GM18499 (cell line): ENCODE measurements at regions not wholly inside any gene's neighbourhood (a gene's known extent, or its start where the extent isn't known, plus 50 kb on each side); places are given as distances from the start of the nearest gene placed in this dataset.
"Not testable (repeated sequence)": the region's sequence is repeated elsewhere in the genome, so short reads cannot be mapped to it uniquely, and the experiment has no call there.

Source experiments
- ATAC-seq: cut with Tn5 transposase; IDR thresholded peaks from one replicate; pipeline ENCODE4 v1.9.1; 2021; ENCODE audit warnings: moderate number of reproducible peaks; ENCODE audit not compliant: insufficient read depth, unreplicated experiment

DNA sequence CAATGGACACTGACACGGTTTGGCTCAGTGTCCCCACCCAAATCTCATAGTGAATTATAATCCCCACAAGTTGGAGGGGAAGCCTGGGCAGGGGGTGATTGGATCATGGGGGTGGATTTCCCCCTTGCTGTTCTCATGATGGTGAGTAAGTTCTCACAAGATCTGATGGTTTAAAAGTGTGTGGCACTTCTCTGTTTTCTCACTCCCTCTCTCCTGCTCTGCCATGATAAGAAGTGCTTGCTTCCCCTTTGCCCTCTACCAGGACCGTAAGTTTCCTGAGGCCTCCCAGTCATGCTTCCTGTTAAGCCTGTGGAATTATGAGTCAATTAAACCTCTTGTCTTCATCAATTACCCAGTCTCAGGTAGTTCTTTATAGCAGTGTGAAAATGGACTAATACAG lies 115.8 kb upstream of the KIF2A start:
- ATAC-seq, result no peak

DNA sequence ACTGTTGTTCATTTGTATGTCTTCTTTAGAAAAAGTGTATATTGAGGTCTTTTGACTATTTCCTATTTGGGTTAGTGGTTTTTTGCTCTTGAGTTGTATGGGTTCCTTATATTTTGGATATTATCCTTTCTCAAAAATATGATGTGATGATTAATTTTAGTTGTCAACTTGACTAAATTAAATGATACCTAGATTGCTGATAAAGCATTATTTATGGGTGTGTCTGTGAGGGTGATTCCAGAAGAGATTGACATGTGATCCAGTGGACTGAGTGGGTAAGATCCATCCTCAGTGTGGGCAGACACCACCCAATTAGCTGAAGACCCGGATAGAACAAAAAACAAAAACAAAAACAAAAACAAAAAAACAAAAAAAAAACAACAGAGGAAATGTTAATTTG lies 115.1 kb upstream of the KIF2A start:
- no peak for ATAC-seq

DNA sequence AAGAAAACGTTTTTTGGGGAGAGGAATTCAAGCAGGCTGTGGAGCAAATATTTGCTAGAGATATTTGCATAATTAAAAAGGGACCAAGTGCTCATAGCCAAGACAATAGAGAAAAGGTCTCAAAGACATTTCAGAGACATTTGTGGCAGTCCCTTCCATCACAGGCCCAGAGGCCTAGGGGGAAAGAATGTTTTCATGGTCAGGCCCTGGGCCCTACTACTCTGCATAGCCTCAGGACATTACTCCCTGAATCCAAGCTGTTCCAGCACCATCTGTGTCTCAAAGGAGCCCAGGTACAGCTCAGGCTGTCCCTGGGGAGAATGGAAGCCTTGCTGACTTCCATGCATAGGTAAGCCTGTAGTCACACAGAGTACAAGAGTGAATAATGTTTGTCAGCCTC lies 113.0 kb upstream of the KIF2A start:
- no peak for ATAC-seq

DNA sequence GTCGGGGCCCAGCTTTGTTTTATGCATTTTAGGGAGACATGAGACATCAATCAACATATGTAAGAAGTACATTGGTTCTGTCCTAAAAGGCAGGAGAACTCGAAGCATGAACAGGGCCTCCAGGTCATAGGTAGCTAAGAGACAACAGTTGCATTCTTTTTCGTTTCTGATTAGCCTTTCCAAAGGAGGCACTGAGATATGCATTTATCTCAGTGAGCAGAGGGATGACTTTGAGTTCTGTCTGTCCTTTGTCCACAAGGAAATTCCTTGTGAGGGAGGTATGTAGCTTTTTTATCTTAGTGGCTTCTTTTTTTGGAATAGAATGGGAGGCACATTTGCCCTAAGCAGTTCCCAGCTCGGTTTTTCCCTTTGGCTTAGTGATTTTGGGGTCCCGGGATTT lies 109.5 kb upstream of the KIF2A start:
- ATAC-seq, result not testable (repeated sequence)

DNA sequence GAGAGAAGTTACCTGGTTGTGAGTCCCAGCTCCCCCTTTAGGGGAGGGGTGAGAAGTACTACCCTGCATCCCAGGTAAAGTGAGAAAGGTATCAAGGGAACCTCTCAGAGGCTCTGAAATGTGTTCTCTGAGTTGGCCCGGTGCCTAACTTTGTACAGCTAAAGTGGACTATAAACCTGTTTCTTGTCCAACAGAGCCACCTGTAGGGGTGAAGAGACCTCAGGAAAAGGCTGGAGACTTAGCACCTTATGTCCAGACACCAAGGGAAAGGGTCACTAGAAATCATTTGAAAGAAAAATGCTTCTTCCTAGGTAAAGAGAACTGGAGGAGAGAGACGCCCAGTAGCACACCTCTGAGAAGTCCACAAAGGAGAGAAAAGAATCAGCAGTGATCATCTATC lies 108.3 kb upstream of the KIF2A start:
- ATAC-seq, result no peak

DNA sequence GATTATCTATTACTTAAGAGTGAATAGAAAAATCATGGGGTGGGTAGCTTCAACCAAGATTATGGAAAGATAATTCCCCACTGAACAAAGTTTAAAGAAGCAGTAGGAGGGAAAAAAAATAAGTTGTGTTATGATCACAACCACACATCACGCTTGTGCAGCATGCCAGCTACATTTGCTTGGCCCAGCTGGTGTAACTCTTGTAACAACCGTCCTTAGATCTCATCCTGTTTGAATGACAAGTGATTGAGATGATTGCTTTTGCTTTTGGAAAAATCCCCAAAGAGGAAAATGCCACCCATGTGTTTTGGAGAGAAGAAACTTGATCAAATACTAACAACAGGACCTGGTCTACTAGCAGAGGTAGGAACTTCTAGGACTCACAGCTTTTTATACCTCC lies 107.6 kb upstream of the KIF2A start:
- no peak for ATAC-seq

DNA sequence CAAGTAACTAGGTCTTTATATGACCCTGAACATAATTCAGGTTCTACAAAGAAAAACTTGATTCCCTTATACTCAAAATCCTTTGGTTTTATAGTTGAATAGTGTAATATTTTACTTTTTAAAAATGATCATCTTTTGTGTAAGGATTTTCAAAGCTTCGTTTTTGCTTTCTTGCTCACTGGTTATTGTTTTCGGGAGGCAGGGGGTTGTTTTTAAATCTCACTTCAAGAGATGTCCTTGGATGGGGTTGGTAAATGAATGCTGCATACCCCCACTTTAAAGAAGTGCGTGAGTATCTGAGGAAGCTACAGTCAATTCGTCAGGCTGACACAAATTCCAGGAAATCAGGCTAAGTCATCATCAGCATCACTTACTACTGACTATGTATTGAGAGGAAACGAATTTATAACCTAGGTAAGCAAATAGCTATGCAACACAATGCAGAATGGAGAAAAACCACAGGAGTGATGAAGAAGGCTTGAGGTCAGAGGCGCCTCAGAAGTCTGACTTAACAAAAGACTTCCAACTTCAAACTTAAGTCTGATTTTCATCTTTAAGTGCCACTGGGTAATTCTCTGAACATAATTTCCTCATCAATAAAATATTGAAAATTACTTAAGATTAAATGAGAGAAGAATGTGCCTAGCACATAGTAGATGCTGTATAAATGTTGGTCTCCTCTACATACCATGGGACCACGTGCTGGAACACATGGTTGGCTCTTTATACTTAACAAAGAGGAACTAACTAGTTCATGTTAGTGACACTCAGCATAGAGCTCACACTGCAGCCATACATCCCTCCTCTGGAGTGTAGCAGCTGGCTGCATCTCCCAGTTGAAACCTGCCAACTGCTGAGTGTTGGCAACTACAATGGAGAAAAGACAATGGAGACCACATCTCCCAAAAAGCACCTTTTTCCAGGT lies 106.0 kb upstream of the KIF2A start:
- no peak for ATAC-seq

DNA sequence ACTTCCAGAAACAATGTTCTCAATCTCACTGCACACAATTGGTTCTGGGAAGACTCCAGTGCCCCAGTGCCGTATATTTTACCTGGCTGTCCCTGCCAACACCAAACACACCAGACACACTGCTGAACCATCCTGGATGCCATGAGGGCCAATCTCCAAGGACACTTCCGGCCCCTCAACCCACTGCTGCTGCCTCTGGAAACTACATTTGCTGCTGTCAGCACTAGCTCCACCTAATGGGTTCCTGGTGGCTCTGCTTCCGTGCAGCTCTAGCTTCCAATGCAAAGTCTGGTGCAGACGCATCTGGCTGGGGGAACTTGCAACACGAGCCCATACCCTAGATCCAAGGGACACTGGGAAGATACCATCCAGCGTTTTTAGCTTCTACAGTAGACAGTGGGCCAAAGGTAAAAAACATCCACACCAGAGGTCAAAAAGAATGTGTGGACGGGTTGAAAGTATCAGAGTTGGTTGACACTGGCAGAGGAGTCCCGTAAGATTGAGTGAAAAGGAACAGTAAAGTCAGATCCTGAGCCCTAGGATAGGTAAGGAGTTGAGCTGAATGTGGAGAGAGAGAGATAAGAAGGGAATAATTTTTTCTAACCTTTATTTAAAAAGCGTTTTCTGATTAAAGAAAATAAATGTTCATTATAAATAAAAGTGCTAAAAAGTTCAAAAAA lies 99.7 kb upstream of the KIF2A start:
- no peak for ATAC-seq

DNA sequence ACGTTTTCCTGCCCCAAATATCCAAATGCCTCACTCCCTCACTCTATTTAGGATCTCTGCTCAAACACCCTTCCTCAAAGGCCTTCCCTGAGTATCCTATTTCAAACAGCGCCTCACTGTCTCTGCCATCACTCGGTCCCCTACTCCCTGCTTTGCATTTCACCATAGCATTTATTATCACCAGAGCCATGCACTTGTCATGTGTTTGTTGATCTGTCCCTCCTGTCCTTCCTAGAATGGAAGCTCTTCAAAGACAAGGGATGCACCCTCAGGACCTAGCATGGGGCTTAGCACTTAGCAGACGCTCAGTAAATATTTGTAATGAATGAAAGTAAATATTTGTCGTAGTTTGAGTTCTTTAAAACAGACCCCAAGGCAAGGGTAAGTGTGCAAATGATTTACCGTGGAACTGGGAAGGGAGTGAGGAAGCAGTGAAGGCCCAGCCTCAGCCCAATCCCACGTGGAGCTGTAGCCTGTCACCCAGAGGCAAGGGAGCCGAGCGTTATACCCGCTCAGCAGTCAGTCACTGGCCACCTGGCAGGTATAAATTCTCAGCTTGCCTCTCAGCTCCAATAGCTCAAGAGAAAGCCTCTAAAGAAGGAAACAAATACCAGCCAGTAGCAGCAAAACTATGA lies 97.7 kb upstream of the KIF2A start:
- no peak for ATAC-seq

DNA sequence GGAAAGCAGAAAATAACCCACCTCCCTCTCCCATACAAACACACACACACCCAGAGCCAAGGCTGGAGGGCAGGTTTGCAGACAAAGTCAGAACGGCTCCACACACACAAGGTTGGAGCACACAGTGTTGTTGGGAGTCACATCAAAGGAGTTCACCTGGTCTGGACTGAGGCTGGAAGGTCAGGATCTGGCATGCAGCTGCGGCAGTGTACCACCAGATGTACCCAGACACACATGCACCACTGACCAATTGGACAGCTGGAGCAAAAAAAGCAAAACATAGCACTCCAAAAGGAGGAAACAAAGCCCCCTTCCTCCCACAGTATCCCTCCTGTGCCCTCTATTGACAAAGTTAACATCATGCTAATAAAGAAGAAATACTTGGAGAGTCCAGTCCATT lies 94.6 kb upstream of the KIF2A start:
- no peak for ATAC-seq

DNA sequence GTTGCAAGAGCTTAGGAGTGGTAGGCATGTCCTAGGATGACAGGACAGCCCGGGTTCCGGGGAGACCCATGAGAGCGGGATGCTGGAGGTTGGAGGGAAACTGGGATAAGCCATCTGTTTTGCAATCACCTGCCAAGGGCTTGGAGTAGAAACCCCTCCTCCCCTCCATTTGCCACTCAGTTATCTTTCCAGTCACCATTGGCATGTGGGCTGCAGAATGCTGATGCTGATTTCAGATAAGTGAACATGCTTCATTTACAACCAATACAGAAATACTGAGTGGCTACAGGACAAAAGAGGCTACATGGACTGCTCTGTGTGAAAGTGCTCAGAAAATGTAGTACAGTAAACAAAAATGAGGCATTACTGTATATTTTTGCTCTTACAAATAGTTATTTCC lies 93.4 kb upstream of the KIF2A start:
- ATAC-seq, result no peak

DNA sequence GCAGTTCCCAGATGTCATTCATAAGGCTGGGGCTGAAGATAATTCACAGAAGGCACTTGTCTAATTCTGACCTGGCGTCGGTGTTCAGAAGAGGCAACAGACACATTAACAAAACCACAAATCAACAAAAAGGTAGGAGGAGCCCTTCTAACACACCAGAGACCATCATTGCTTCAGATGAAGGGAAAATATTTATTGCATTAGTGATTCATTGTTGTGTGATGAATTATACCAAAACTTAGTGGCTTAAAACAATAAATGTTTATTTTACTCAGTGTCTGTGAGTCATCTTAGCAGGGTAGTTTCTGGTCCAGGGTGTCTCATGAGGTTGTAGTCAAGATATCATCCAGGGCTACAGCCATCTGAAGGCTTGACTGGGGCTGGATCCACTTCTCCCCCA lies 91.3 kb upstream of the KIF2A start:
- no peak for ATAC-seq

DNA sequence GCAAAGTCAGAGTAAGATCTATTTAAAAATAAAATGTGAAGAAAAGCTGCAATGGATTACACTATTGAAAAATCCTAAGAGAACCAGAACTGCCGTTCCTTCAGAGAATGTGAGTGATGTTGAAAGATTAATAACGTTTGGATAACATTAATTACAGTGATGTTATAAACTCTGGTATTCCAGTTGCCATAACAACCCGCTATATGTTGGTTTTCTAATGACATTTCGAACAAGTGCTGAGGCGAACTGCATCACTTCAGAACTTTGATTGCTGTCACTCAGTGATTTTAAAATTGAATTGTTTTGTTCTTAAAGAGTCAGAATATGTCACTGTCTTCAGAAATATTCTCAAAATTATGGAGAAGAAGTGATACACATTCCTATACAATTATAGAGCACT lies 89.4 kb upstream of the KIF2A start:
- not testable (repeated sequence) for ATAC-seq

DNA sequence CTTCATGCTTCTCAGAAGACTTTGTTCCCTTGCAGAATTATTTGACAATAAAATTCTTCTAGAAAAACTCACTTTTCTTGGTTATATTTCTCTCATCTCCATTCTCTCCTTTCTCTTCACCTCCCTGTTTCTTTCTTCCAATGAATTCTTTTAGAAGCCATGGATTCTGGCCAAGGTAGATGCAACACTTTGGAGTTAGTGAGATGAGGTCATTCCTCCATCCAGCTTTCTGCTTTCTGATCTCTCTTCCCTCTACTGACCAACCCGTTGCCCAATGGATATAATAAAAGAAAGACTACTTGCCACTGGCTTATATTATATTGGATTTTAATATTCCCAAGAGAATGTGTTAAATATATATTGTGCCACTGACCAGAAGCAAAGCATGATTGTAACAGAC lies 88.9 kb upstream of the KIF2A start:
- not testable (repeated sequence) for ATAC-seq

DNA sequence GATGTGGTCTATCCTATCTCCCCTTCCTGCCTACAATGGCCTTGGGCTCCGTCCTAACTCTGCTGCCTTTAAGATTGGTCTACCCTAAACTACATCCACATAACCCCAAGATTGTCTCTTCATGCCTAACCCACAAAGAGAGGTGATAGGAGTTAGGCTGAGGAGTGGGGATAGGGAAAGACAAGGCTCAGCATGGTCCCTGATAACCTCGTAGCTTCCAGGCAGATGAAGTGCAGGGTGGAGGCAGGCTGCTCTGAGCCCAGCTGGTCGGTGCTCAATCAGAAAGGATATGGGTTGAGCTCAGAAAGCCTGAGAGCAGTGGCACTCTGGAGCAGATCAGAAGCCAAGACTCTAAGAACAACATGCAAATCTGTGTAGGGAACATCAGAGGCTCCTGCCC lies 87.1 kb upstream of the KIF2A start:
- not testable (repeated sequence) for ATAC-seq

DNA sequence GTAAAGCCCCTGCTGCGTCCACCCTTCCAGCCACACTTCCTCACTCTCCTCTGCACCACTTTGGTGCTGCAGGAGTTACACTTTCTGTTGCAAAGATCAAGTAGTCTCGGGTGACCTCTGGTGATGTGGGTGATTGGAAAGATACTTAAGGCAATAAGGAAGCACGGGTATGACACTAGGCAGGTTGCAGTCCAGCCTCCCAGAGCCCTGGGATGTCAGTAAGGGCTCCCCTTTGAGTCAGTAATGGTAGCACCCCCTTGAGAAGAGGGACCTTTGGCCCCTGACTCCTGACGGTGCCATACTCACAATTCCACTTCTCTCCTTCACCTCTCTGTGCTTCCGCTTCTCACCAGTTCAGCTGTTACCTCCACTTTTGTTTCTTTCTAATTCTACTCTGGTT lies 84.1 kb upstream of the KIF2A start:
- ATAC-seq, result not testable (repeated sequence)

DNA sequence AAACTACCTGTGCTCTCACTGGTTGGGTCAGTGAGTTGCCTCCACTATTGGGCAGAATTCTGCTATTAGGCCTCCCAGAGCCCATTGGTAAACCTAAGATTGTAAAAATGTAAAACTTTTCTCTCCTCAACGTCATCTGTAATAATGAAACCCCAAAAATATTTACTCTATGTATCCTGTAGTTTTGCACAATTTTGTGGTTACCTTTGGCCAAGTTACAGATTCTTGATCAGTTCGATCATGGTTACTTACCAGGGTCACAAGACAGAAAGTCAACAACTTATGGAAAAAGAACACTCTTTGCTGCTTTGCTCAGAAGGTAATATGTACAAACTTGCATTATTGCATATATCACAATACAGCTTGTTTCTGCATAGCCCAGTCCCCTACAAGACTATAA lies 83.7 kb upstream of the KIF2A start:
- ATAC-seq, result not testable (repeated sequence)

DNA sequence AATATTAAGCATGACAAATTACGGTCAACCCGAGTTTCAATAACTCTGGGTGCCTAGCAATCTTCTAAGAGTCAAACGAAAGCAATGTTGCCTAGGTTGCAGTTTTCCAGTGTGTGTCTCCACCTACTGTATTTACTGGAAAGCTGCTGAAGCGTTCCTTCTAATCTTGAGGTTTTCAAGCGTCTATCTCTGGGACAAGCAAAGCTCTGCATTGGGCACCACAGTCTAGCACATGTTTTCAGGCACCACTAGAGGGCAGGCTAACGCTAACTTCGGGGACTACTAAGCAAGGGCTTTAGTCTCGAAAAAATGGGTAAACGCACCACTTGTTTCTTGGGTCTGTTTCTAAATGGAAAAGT lies 82.7 kb upstream of the KIF2A start:
- peak; percentile 87 for ATAC-seq

DNA sequence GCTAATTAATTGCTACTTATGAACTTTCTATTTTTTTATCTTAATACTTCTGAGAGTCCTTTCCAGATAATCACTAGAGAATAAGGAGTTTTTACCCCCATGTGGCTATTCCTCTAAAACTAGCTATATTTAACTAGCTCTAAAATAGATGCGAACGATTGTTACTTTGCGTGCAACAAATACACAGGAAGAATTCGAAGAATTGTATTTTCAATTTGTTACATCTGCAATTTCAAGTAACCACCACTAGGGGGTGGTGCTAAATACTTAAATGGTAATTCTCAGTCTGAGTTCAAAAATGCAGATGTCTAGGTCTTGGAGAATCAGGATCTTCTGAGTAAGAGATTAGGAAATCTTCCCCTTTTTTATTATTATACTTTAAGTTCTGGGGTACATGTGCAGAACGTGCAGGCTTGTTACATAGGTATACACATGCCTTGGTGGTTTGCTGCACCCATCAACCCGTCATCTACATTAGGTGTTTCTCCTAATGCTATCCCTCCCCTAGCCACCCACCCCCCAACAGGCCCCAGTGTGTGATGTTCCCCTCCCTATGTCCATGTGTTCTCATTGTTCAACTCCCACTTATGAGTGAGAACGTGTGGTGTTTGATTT lies 80.9 kb upstream of the KIF2A start:
- not testable (repeated sequence) for ATAC-seq

DNA sequence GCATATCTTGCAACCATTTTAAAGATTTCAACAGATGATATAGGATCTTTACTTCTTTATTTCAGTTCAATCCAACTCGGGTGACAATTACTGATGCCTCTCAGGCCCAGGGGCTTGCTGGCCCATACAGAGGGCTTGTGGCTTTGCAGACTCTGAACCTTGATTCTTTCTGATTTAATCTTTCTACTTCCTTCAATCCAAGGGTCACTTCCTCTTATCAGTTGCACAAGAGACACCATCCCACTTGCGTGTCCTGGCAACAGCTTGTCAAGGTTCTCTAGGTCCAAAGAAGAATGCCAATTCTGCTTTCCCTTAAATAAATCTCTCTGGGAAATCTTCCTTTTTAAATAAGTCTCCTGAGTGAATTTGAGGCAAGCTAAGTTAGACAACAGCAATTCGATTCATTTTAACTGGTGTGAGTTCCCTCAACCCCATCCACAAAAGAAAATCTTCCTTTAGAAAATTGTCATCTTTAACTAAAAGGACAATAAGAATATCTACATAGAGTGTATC lies 75.1 kb upstream of the KIF2A start:
- ATAC-seq, result not testable (repeated sequence)

DNA sequence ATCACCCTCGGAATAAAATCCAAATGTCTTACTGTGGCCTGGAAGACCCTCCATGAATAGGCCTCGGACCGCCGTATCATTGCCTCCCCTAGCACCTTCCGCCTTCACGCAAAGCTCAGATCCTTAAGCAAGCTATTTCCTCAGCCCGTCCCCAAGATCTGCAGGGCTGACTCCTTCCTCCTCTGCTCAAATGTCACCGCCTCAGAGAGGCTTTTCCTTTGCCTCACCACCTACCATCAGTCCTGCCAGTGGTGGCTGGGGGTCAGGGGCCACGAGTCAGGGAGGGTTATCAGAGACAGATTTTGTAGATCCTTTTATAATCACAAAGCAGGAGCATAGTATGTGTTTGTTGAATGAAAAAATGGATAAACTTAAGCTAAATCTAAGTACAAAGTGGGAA lies 74.4 kb upstream of the KIF2A start:
- ATAC-seq, result no peak
